ENCODE measurements at regions not wholly inside any gene's neighbourhood (a gene's known extent, or its start where the extent isn't known, plus 50 kb on each side); places are given as distances from the start of the nearest gene placed in this dataset.

GRCh38 chr2:150292807-150293206 is 194.7 kb downstream of the RND3 start:
- H3K27me3 ChIP-seq (ENCODE audit: insufficient read depth, low read length): no peaks in the 10 kb centered on the region
- TF ChIP-seq ELF1 (IDR thresholded peaks at IDR 0.05; ENCODE audit: borderline replicate concordance, low read depth): no peak
- H3K36me3 ChIP-seq (ENCODE audit: control insufficient read depth in 1 of 2, insufficient read depth in 2 of 2, low read length in 2 of 2): no peaks in the 10 kb centered on the region
- ChIA-PET CTCF (no interaction called here), RAD21 (ENCODE audit: low non-redundant PET in 1 of 2, low total read pairs in 2 of 2, uncharacterized antibody in 2 of 2, unreplicated experiment in 2 of 2) (no interaction called here), POLR2A (no interaction called here)
- H3K4me3 ChIP-seq (replicated peaks in 1 of 2; ENCODE audit: low read depth in 1 of 2, low read length in 2 of 2): no peak overlapping the region
- H3K27ac ChIP-seq (ENCODE audit: low read depth, low read length): no peak overlapping the region
- no peaks in the 10 kb centered on the region for H3K9me3 ChIP-seq (ENCODE audit: control insufficient read depth in 1 of 2, insufficient read depth in 1 of 2, low read depth in 1 of 2, low read length in 2 of 2)
- H2AFZ ChIP-seq (ENCODE audit: low read depth, low read length, poor library complexity, severe bottlenecking): no peak overlapping the region
- no peaks in the 10 kb centered on the region for H3K4me1 ChIP-seq (ENCODE audit: control insufficient read depth in 1 of 2, insufficient read depth in 2 of 2, low read length in 2 of 2)
- H4K20me1 ChIP-seq (ENCODE audit: insufficient read depth): no peaks in the 10 kb centered on the region
- no TSS peak for BruUV-seq (replicated peaks)
- H3K4me2 ChIP-seq (ENCODE audit: low read length): no peak overlapping the region
- DNase-seq (ENCODE audit: low read depth, low spot score) (no peak), ATAC-seq (no peak)
- intact Hi-C loops (cut with micrococcal nuclease): no loop called here
- H3K9me2 ChIP-seq (ENCODE audit: insufficient read depth): no peaks in the 10 kb centered on the region
- no peak overlapping the region for H3K9ac ChIP-seq (ENCODE audit: low read length)
- H3K79me2 ChIP-seq (ENCODE audit: insufficient read depth, low read length): no peaks in the 10 kb centered on the region

- CTCF ChIA-PET: no interaction called here
These were observed 195.3 kb downstream of the RND3 start for GRCh38 chr2:150292192-150292591.

More at GRCh38 chr2:150292192-150292591, 195.3 kb downstream of the RND3 start:
- no peak overlapping the region for H3K4me2 ChIP-seq (ENCODE audit: low read length)
- no peaks in the 10 kb centered on the region for H3K36me3 ChIP-seq (ENCODE audit: control insufficient read depth in 1 of 2, insufficient read depth in 2 of 2, low read length in 2 of 2)
- H3K9ac ChIP-seq (ENCODE audit: low read length): no peak overlapping the region
- H3K4me3 ChIP-seq (replicated peaks in 1 of 2; ENCODE audit: low read depth in 1 of 2, low read length in 2 of 2): no peak overlapping the region
- intact Hi-C loops (cut with micrococcal nuclease): no loop called here
- ChIA-PET POLR2A (no interaction called here), RAD21 (ENCODE audit: low non-redundant PET in 1 of 2, low total read pairs in 2 of 2, uncharacterized antibody in 2 of 2, unreplicated experiment in 2 of 2) (no interaction called here)
- H3K79me2 ChIP-seq (ENCODE audit: insufficient read depth, low read length): no peaks in the 10 kb centered on the region
- no peaks in the 10 kb centered on the region for H3K9me2 ChIP-seq (ENCODE audit: insufficient read depth)
- no peak overlapping the region for H3K27ac ChIP-seq (ENCODE audit: low read depth, low read length)
- no peak for TF ChIP-seq POLR2A (IDR thresholded peaks at IDR 0.05; ENCODE audit: borderline replicate concordance, extremely low read depth, insufficient read depth, insufficient read length)
- TF ChIP-seq POLR2AphosphoS5 (IDR thresholded peaks at IDR 0.05; ENCODE audit: low read depth, low read length): no peak
- TF ChIP-seq RAD21 (IDR thresholded peaks at IDR 0.05; ENCODE audit: low read depth): no peak
- no peak for TF ChIP-seq SP1 (IDR thresholded peaks at IDR 0.05; ENCODE audit: low read depth)
- TF ChIP-seq CTCF (IDR thresholded peaks at IDR 0.05 in 2 of 3, conservative IDR thresholded peaks at IDR 0.05 in 1 of 3; ENCODE audit: borderline replicate concordance in 1 of 3, insufficient read depth in 1 of 3, low read depth in 2 of 3, low read length in 2 of 3): no peak
- no peaks in the 10 kb centered on the region for H4K20me1 ChIP-seq (ENCODE audit: insufficient read depth)
- H3K27me3 ChIP-seq (ENCODE audit: insufficient read depth, low read length): no peaks in the 10 kb centered on the region
- ATAC-seq: no peak
- no peak for DNase-seq (ENCODE audit: low read depth, low spot score)
- H3K4me1 ChIP-seq (ENCODE audit: control insufficient read depth in 1 of 2, insufficient read depth in 2 of 2, low read length in 2 of 2): no peaks in the 10 kb centered on the region
- BruUV-seq (replicated peaks): no TSS peak
- H3K9me3 ChIP-seq (ENCODE audit: control insufficient read depth in 1 of 2, insufficient read depth in 1 of 2, low read depth in 1 of 2, low read length in 2 of 2): no peaks in the 10 kb centered on the region
- H2AFZ ChIP-seq (ENCODE audit: low read depth, low read length, poor library complexity, severe bottlenecking): no peak overlapping the region
